Neural progenitor cell (in vitro differentiated cells): ENCODE measurements at regions not wholly inside any gene's neighbourhood (a gene's known extent, or its start where the extent isn't known, plus 50 kb on each side); places are given as distances from the start of the nearest gene placed in this dataset.

ENCODE experiments used
- EZH2 ChIP-seq: fragments of 200-600 bp; sonication (generic); IDR thresholded peaks from 2 replicates; pipeline ENCODE4 v1.6.1; 2017; ENCODE audit warnings: antibody characterized with exemption, mild to moderate bottlenecking, moderate library complexity
- EZH2phosphoT487 ChIP-seq: fragments of 200-600 bp; sonication (generic); IDR thresholded peaks from 2 replicates; pipeline ENCODE4 v1.6.1; 2017; ENCODE audit warnings: antibody characterized with exemption
- TF ChIP-seq, protein P1 (sequence below): fragments of 200-600 bp; sonication (generic); IDR thresholded peaks from 2 replicates; pipeline ENCODE4 v1.5.1; 2017; ENCODE audit warnings: antibody characterized with exemption, mild to moderate bottlenecking

DNA sequence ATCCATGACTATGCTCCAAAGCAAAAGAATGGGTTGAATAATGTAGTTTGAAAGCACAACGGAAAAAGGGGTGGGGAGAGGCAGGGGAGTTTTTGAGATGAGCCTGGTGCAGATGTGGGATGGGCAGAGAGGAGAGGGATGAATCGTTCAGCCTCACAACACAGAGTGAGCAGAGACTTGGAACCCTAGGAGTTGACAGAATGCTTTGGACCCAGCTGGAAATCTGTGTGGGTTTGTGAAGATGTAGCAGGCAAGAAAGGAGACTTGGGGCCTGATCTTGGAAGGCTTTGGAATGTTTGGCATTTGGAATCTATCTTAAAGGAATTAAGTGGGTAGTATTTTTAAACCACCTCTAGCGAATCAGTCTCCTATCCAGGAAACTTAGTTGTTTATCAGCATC lies 66.0 kb upstream of the KCTD1 start:
- TF ChIP-seq, protein P1, sequence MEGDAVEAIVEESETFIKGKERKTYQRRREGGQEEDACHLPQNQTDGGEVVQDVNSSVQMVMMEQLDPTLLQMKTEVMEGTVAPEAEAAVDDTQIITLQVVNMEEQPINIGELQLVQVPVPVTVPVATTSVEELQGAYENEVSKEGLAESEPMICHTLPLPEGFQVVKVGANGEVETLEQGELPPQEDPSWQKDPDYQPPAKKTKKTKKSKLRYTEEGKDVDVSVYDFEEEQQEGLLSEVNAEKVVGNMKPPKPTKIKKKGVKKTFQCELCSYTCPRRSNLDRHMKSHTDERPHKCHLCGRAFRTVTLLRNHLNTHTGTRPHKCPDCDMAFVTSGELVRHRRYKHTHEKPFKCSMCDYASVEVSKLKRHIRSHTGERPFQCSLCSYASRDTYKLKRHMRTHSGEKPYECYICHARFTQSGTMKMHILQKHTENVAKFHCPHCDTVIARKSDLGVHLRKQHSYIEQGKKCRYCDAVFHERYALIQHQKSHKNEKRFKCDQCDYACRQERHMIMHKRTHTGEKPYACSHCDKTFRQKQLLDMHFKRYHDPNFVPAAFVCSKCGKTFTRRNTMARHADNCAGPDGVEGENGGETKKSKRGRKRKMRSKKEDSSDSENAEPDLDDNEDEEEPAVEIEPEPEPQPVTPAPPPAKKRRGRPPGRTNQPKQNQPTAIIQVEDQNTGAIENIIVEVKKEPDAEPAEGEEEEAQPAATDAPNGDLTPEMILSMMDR, result no peak
- TF ChIP-seq EZH2 (no peak), EZH2phosphoT487 (no peak)
